Kidney (tissue), 13 donors: ENCODE measurements at regions not wholly inside any gene's neighbourhood (a gene's known extent, or its start where the extent isn't known, plus 50 kb on each side); places are given as distances from the start of the nearest gene placed in this dataset.

Source experiments
- DNase-seq, 5 donors: peaks; one replicate each; pipeline ENCODE4 v3.0.0-alpha.2; 2013 to 2020
- FAIRE-seq: peaks from 2 replicates; lab custom pipeline; 2012; peaks lifted over from hg19 to GRCh38; lab: Jason Lieb, UNC
- H3K27ac ChIP-seq, 2 donors: one replicate each; pipeline ENCODE4 v1.7.0; 2013; ENCODE audit warnings: low read depth in 2 of 2, low read length in 2 of 2, inconsistent platforms in 1 of 2
- H3K27me3 ChIP-seq: one replicate; pipeline ENCODE4 v1.7.1; 2013; ENCODE audit warnings: low read length, inconsistent platforms; ENCODE audit not compliant: control insufficient read depth, insufficient read depth
- H3K36me3 ChIP-seq, 3 donors: one replicate each; pipeline versions ENCODE4 v1.7.0 to v1.7.1; 2013; ENCODE audit warnings: low read length in 3 of 3, control low read depth in 1 of 3, inconsistent platforms in 1 of 3; ENCODE audit not compliant: insufficient read depth in 3 of 3, control insufficient read depth in 2 of 3
- H3K4me1 ChIP-seq, 3 donors: one replicate each; pipeline versions ENCODE4 v1.7.0 to v1.7.1; 2013; ENCODE audit warnings: low read length in 3 of 3, inconsistent platforms in 1 of 3, low read depth in 1 of 3; ENCODE audit not compliant: control insufficient read depth in 2 of 3, insufficient read depth in 2 of 3
- H3K4me3 ChIP-seq, 3 donors: one replicate each; pipeline versions ENCODE4 v1.7.0 to v1.8.1; 2013; ENCODE audit warnings: low read length in 3 of 3, control low read depth in 1 of 3, inconsistent platforms in 1 of 3
- H3K9ac ChIP-seq, 3 donors: one replicate each; pipeline versions ENCODE4 v1.7.0 to v1.7.1; 2013; ENCODE audit warnings: low read length in 3 of 3, control low read depth in 1 of 3, inconsistent platforms in 1 of 3
- H3K9me3 ChIP-seq, 3 donors: one replicate each; pipeline versions ENCODE4 v1.7.0 to v1.7.1; 2013; ENCODE audit warnings: low read length in 3 of 3, control low read depth in 1 of 3, inconsistent platforms in 1 of 3; ENCODE audit not compliant: control insufficient read depth in 2 of 3, insufficient read depth in 1 of 3
- intact Hi-C: fragments of 100-400 bp; cut with DNase I; formaldehyde crosslinking; loops from one replicate; pipeline ENCODE4 v1.11.1; 2022
- TF ChIP-seq, protein P1 (sequence below): IDR thresholded peaks from 3 replicates; pipeline ENCODE4 v1.5.1; 2012; ENCODE audit warnings: mild to moderate bottlenecking, moderate library complexity, borderline replicate concordance; ENCODE audit not compliant: insufficient read depth; ENCODE audit errors: extremely low read depth
- donor health status: control.
- donor health status: control.
- donor health status: control.
- donor health status: control.
- donor health status: control.
- donor health status: DM: yes; HTN: yes; CAD: no.
- donor health status: Normal renal cell carcinoma (clear cell type).

DNA sequence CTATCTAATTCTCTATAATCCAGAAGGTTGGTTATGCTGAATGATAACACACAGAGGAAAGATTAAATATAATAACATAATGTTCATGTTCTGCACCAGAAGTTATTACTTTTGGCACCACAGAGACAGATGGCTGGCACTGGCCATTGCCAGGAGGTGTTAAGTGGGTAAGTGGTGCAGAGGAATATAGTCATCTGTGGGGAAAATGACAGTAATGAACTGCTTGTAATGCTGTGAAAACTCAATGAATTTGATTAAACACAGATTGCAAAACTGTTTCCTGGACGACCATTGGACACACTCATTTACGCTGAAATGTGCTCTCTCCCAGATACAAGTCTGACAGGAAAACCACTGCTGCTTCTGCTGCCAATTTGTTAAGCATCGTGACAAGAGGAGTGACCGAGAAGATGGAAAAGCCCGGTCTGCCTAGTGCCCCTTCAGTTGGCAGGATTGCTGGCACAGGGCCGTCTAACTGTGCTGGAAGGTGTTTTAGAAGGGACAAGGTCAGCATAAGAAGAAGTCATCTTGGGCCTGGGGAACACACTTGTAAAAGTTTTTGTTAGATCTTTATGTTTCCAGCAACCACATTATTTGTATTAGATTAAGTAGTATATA, 567.4 kb downstream of the CBLN4 start:
- H3K27me3 ChIP-seq, result no peaks in the 10 kb centered on the region
- intact Hi-C loops, result no loop called here

DNA sequence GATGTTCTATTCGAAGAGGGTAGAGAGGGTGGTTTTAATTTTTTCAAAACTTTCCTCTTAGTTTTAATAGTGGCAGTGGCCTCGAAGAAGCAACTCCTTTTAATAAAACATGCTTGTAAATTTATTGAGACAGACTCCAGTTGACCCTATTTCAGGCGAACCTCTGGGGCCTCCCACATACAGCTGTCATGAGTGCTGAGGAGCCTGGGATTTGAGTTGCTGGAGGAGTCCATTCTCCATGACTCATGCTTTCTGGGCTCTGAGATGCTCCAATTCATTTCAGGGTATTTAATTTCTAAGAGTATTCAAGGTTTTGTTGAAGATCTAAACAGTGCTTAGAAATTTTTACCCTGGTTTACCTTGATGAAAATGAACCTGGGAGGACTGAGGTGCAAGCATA, 580.4 kb downstream of the CBLN4 start:
- Histone ChIP-seq H3K9me3 (no peaks in the 10 kb centered on the region), H3K9ac (no peak overlapping the region), H3K4me3 (no peak overlapping the region), H3K27ac (no peak overlapping the region), H3K27me3 (no peaks in the 10 kb centered on the region), H3K4me1 (peaks cover 0 to 2% (median 0%) of the 10 kb centered on the region in 3 donors), H3K36me3 (no peaks in the 10 kb centered on the region)
- FAIRE-seq (no peak), DNase-seq (peak in 4 of 5 donors; percentile 42 to 77 (median 65))
- TF ChIP-seq, protein P1, sequence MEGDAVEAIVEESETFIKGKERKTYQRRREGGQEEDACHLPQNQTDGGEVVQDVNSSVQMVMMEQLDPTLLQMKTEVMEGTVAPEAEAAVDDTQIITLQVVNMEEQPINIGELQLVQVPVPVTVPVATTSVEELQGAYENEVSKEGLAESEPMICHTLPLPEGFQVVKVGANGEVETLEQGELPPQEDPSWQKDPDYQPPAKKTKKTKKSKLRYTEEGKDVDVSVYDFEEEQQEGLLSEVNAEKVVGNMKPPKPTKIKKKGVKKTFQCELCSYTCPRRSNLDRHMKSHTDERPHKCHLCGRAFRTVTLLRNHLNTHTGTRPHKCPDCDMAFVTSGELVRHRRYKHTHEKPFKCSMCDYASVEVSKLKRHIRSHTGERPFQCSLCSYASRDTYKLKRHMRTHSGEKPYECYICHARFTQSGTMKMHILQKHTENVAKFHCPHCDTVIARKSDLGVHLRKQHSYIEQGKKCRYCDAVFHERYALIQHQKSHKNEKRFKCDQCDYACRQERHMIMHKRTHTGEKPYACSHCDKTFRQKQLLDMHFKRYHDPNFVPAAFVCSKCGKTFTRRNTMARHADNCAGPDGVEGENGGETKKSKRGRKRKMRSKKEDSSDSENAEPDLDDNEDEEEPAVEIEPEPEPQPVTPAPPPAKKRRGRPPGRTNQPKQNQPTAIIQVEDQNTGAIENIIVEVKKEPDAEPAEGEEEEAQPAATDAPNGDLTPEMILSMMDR, result no peak
- intact Hi-C loops, result no loop called here

More for the DNA sequence above, 567.4 kb downstream of the CBLN4 start:
- TF ChIP-seq, protein P1, result no peak
- no peaks in the 10 kb centered on the region for H3K9me3 ChIP-seq
- H3K4me3 ChIP-seq, result no peak overlapping the region
- no peak for FAIRE-seq
- peak in 1 of 5 donors; percentile 24 for DNase-seq
- no peak overlapping the region for H3K9ac ChIP-seq
- no peaks in the 10 kb centered on the region for H3K4me1 ChIP-seq
- no peaks in the 10 kb centered on the region for H3K36me3 ChIP-seq
- no peak overlapping the region for H3K27ac ChIP-seq

DNA sequence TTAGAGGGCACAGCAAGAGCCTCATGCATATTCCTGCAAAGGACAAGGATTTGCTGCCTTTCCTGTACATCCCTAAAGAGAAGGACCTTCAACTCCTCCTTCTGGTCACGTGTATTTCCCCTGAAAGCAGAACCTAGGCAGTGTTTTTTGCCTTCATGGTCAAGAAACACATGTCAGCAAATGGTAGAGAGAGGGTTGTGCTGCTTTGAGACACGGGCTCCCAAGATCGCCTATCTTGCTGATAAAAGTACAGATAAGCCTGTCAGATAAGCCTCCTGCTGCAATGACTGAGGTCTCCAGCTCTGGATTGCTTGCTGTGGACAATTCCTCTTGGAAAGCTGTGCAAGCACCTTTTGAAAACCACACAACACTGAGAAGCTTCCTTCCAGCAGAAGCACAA, 580.8 kb downstream of the CBLN4 start:
- Histone ChIP-seq H3K9me3 (no peaks in the 10 kb centered on the region), H3K27ac (no peak overlapping the region), H3K4me1 (peaks cover 0 to 2% (median 0%) of the 10 kb centered on the region in 3 donors), H3K27me3 (no peaks in the 10 kb centered on the region), H3K36me3 (no peaks in the 10 kb centered on the region), H3K4me3 (no peak overlapping the region), H3K9ac (no peak overlapping the region)
- DNase-seq (peak in 1 of 5 donors; percentile 9), FAIRE-seq (no peak)
- intact Hi-C loops, result no loop called here
- TF ChIP-seq, protein P1, result no peak

DNA sequence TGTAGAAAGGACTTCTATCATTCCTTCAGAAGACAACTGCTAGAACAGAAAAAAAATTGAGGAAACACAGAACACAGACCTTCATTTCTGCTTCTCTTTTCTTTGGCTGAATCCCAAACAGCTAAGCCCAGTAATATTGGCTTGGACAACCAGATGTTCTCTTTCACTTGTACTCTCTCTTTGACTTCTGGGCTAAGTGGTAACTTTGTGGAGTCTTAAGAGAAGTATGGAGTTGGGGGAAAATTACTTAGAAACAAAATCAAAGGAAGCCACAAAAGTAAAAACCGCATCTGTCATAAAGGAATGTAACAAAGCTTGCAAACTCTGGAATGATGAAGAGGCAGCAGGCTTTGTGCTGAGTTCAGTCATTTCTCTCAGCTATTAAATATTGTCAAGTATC, 587.5 kb downstream of the CBLN4 start:
- H3K9me3 ChIP-seq, result no peaks in the 10 kb centered on the region
- intact Hi-C loops, result no loop called here
- no peaks in the 10 kb centered on the region for H3K4me1 ChIP-seq
- TF ChIP-seq, protein P1, result no peak
- H3K9ac ChIP-seq, result no peak overlapping the region
- no peaks in the 10 kb centered on the region for H3K27me3 ChIP-seq
- DNase-seq (peak in 2 of 5 donors; percentile 74 to 90), FAIRE-seq (no peak)
- H3K4me3 ChIP-seq, result no peak overlapping the region
- H3K36me3 ChIP-seq, result no peaks in the 10 kb centered on the region
- no peak overlapping the region for H3K27ac ChIP-seq
